ENCODE measurements at regions not wholly inside any gene's neighbourhood (a gene's known extent, or its start where the extent isn't known, plus 50 kb on each side); places are given as distances from the start of the nearest gene placed in this dataset.

GRCh38 chr5:7214906-7215416 is 181.0 kb upstream of the ADCY2 start:
- no peaks in the 10 kb centered on the region for H3K27me3 ChIP-seq (ENCODE audit: control insufficient read depth, insufficient read depth, low read length)
- H3K36me3 ChIP-seq (ENCODE audit: control insufficient read depth, insufficient read depth, low read length): no peaks in the 10 kb centered on the region
- H3K4me3 ChIP-seq (ENCODE audit: low read depth in 2 of 2, low read length in 2 of 2): no peak overlapping the region
- H3K9me3 ChIP-seq (ENCODE audit: control insufficient read depth, insufficient read depth, low read depth, low read length): no peaks in the 10 kb centered on the region
- H3K4me1 ChIP-seq (ENCODE audit: control insufficient read depth, insufficient read depth, low read length): no peaks in the 10 kb centered on the region
- intact Hi-C loops (cut with micrococcal nuclease; ENCODE audit: unreplicated experiment) (no loop called here), in situ Hi-C loops (cut with HindIII; ENCODE audit: low pct_unique_long_range_greater_than_20kb, low sequenced_read_pairs) (no loop called here)
- H3K27ac ChIP-seq (ENCODE audit: low read length): no peak overlapping the region
- DNase-seq (ENCODE audit: low read depth, low spot score) (no peak), ATAC-seq (no peak)
- POLR2A ChIA-PET: no interaction called here
- CTCF ChIA-PET: no interaction called here
- no TSS peak for BruUV-seq (replicated peaks)
- no peak for TF ChIP-seq CTCF (IDR thresholded peaks at IDR 0.05)
- TF ChIP-seq POLR2AphosphoS5 (IDR thresholded peaks at IDR 0.05; ENCODE audit: low read depth, low read length): no peak
- TF ChIP-seq REST (IDR thresholded peaks at IDR 0.05; ENCODE audit: insufficient read depth in 1 of 2, low read depth in 2 of 2, low read length in 1 of 2): no peak
- no peak for TF ChIP-seq TCF7L2 (IDR thresholded peaks at IDR 0.05; ENCODE audit: low read depth, low read length)

GRCh38 chr5:7218141-7218540 is 177.8 kb upstream of the ADCY2 start:
- in situ Hi-C loops (cut with HindIII; ENCODE audit: low pct_unique_long_range_greater_than_20kb, low sequenced_read_pairs): no loop called here

More at GRCh38 chr5:7218141-7218540, 177.8 kb upstream of the ADCY2 start:
- no peaks in the 10 kb centered on the region for H3K36me3 ChIP-seq (ENCODE audit: control insufficient read depth, insufficient read depth, low read length)
- DNase-seq (ENCODE audit: low read depth, low spot score): no peak
- H3K27me3 ChIP-seq (ENCODE audit: control insufficient read depth, insufficient read depth, low read length): no peaks in the 10 kb centered on the region
- no peaks in the 10 kb centered on the region for H3K4me1 ChIP-seq (ENCODE audit: control insufficient read depth, insufficient read depth, low read length)
- H3K27ac ChIP-seq (ENCODE audit: low read length): no peak overlapping the region
- H3K9me3 ChIP-seq (ENCODE audit: control insufficient read depth, insufficient read depth, low read depth, low read length): no peaks in the 10 kb centered on the region
- no peak for ATAC-seq
- POLR2A ChIA-PET: no interaction called here
- TF ChIP-seq POLR2AphosphoS5 (IDR thresholded peaks at IDR 0.05; ENCODE audit: low read depth, low read length) (no peak), CTCF (IDR thresholded peaks at IDR 0.05) (no peak), SIN3A (IDR thresholded peaks at IDR 0.05; ENCODE audit: borderline replicate concordance, insufficient read depth, low read depth, low read length) (no peak), REST (IDR thresholded peaks at IDR 0.05; ENCODE audit: insufficient read depth in 1 of 2, low read depth in 2 of 2, low read length in 1 of 2) (no peak), TCF7L2 (IDR thresholded peaks at IDR 0.05; ENCODE audit: low read depth, low read length) (no peak)
- H3K4me3 ChIP-seq (ENCODE audit: low read depth in 2 of 2, low read length in 2 of 2): no peak overlapping the region
- intact Hi-C loops (cut with micrococcal nuclease; ENCODE audit: unreplicated experiment): no loop called here
- no TSS peak for BruUV-seq (replicated peaks)
- CTCF ChIA-PET: no interaction called here

All from Panc1 (cell line).